CD14-positive monocyte (primary cell): ENCODE measurements at regions not wholly inside any gene's neighbourhood (a gene's known extent, or its start where the extent isn't known, plus 50 kb on each side); places are given as distances from the start of the nearest gene placed in this dataset. TPM values are rescaled to one million over a fixed set of nuclear protein-coding genes. Genes with fewer than 3 reads are reported as not detected.

Experiments used
- DNase-seq, 3 donors: peaks; one replicate each; pipeline ENCODE4 v3.0.0-alpha.2; 2011 to 2022
- H2AFZ ChIP-seq: 2 replicates; pipeline ENCODE4 v1.6.0; 2012; ENCODE audit warnings: mild to moderate bottlenecking, low read depth, low read length, inconsistent platforms; ENCODE audit not compliant: insufficient read depth, poor library complexity, severe bottlenecking
- H3K27ac ChIP-seq, 2 donors: 1 replicate in 1 of 2; 2 replicates in 1 of 2; pipeline ENCODE4 v1.5.1; 2012 to 2013; ENCODE audit warnings: low read length in 2 of 2, control low read depth in 1 of 2, inconsistent platforms in 1 of 2, low read depth in 1 of 2, mild to moderate bottlenecking in 1 of 2
- H3K27me3 ChIP-seq, 2 donors: one replicate each; pipeline versions ENCODE4 v1.6.0 to v1.6.1; 2011 to 2013; ENCODE audit warnings: low read length in 2 of 2; ENCODE audit not compliant: control insufficient read depth in 2 of 2, insufficient read depth in 2 of 2
- H3K36me3 ChIP-seq, 2 donors: replicated peaks in 1 of 2; 1 replicate in 1 of 2; 2 replicates in 1 of 2; pipeline versions ENCODE4 v1.5.1 to v1.6.1; 2012 to 2013; ENCODE audit warnings: low read length in 2 of 2, control low read depth in 1 of 2, inconsistent platforms in 1 of 2, mild to moderate bottlenecking in 1 of 2; ENCODE audit not compliant: insufficient read depth in 2 of 2, control insufficient read depth in 1 of 2
- H3K4me1 ChIP-seq, 2 donors: 1 replicate in 1 of 2; 2 replicates in 1 of 2; pipeline versions ENCODE4 v1.5.1 to v1.6.1; 2012 to 2013; ENCODE audit warnings: low read length in 2 of 2, control low read depth in 1 of 2, inconsistent platforms in 1 of 2, mild to moderate bottlenecking in 1 of 2, moderate library complexity in 1 of 2; ENCODE audit not compliant: insufficient read depth in 2 of 2, control insufficient read depth in 1 of 2
- H3K4me2 ChIP-seq: replicated peaks from 2 replicates; pipeline ENCODE3; 2012; ENCODE audit warnings: low read length, moderate library complexity, mild to moderate bottlenecking; ENCODE audit not compliant: poor library complexity, severe bottlenecking; ENCODE audit errors: extremely low read depth
- H3K4me3 ChIP-seq, 3 experiments: fragments of 200-600 bp in 1 of 3; sonication (generic) in 1 of 3; replicated peaks in 1 of 3; 1 replicate in 2 of 3; 2 replicates in 1 of 3; pipeline ENCODE4 v1.5.1; 2011 to 2013; ENCODE audit warnings: low read length in 3 of 3, mild to moderate bottlenecking in 3 of 3, control low read depth in 2 of 3, low read depth in 2 of 3, inconsistent platforms in 1 of 3, moderate library complexity in 1 of 3
- H3K79me2 ChIP-seq: 2 replicates; pipeline ENCODE4 v1.6.0; 2012; ENCODE audit warnings: mild to moderate bottlenecking, control low read depth, inconsistent platforms, low read length, moderate library complexity; ENCODE audit not compliant: insufficient read depth
- H3K9ac ChIP-seq: 2 replicates; pipeline ENCODE4 v1.6.0; 2017; ENCODE audit warnings: low read length, mild to moderate bottlenecking; ENCODE audit not compliant: insufficient read depth, poor library complexity, severe bottlenecking
- H3K9me3 ChIP-seq, 2 donors: replicated peaks in 1 of 2; 1 replicate in 1 of 2; 2 replicates in 1 of 2; pipeline versions ENCODE4 v1.5.1 to v1.6.1; 2012 to 2013; ENCODE audit warnings: low read length in 2 of 2, control low read depth in 1 of 2; ENCODE audit not compliant: control insufficient read depth in 1 of 2, insufficient read depth in 1 of 2
- H4K20me1 ChIP-seq: 2 replicates; pipeline ENCODE4 v1.6.0; 2012; ENCODE audit warnings: mild to moderate bottlenecking, low read length, control low read depth, moderate library complexity; ENCODE audit not compliant: insufficient read depth
- H3K27ac Mint-ChIP-seq, 7 donors: one replicate each; pipeline ENCODE4 v1.8.0; 2020; ENCODE audit warnings: mild to moderate bottlenecking in 7 of 7, mixed read lengths in 7 of 7, moderate library complexity in 6 of 7, inconsistent platforms in 2 of 7
- H3K27me3 Mint-ChIP-seq, 3 donors: one replicate each; pipeline ENCODE4 v1.8.0; 2021 to 2022; ENCODE audit warnings: low read depth in 3 of 3, mild to moderate bottlenecking in 3 of 3, mixed read lengths in 3 of 3, moderate library complexity in 3 of 3, inconsistent platforms in 1 of 3
- H3K36me3 Mint-ChIP-seq, 2 donors: one replicate each; pipeline ENCODE4 v1.8.0; 2020; ENCODE audit warnings: mixed read lengths in 2 of 2, inconsistent platforms in 1 of 2, mild to moderate bottlenecking in 1 of 2
- H3K4me1 Mint-ChIP-seq: one replicate; pipeline ENCODE4 v1.8.0; 2020; ENCODE audit warnings: mild to moderate bottlenecking, mixed read lengths
- H3K4me3 Mint-ChIP-seq, 2 donors: one replicate each; pipeline ENCODE4 v1.8.0; 2020; ENCODE audit warnings: mild to moderate bottlenecking in 2 of 2, mixed read lengths in 2 of 2, moderate library complexity in 1 of 2
- H3K9me3 Mint-ChIP-seq, 7 donors: one replicate each; pipeline ENCODE4 v1.8.0; 2020 to 2022; ENCODE audit warnings: mixed read lengths in 7 of 7, mild to moderate bottlenecking in 6 of 7, moderate library complexity in 6 of 7, inconsistent platforms in 2 of 7
- WGBS: methylation state at CpG from one replicate; pipeline ENCODE4 v1.1.5; 2013; ENCODE audit warnings: missing lambda C conversion rate; ENCODE audit not compliant: insufficient coverage; 5-methylcytosine and 5-hydroxymethylcytosine counted together
- intact Hi-C, 2 donors: fragments of 100-400 bp; cut with micrococcal nuclease; formaldehyde crosslinking; loops; one replicate each; pipeline versions ENCODE4 v1.15.0 to v1.15.1; 2023
- small RNA-seq: library from RNA; depleted of rRNA; stranded (forward); fragments of <200 nt; gene quantifications from one replicate; pipeline ENCODE3, GENCODE V24; 2012; ENCODE audit warnings: low read depth; ENCODE audit not compliant: insufficient read length
- TF ChIP-seq, protein P1 (sequence below): fragments of 200-600 bp; IDR thresholded peaks from one replicate; pipeline ENCODE4 v1.8.0; 2022; ENCODE audit warnings: antibody characterized with exemption, mild to moderate bottlenecking

DNA sequence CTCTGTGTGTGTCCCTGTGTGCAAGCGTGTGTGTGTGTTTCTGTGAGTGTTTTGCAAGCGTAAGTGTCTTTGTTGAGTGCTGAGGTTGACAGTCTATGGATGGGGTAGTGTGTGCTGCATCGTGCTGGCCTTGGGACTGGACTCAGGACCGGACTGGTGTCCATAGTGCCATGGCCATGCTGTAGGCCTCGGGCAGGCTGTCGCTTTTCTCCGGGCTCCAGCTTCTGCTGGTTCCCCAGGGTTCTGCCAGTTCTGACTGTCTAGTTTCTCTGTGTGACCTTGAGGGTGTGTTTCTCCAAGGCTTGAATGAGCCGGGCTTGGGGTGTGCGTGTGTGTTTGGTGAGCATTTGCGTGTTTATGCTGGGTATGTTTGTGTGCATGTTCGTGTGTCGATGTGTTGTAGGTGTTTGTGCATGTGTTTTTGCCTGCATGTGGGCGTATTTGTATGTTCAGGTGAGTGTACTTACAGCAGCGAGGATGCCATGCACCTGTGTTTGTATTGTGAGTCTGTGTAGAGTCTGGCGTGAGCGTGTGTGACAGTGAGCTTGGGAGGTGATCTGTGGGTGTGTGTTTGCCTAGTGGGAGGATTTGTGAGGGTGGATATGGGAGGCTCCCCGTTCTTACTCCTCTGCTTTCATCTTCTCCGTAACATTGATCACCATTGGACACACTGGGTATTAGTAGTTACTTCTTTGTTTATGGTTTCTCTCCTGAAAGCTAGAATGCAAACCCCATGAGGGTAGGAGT is 51.7 kb upstream of the POU3F1 start:
- H3K4me3 ChIP-seq, result no peak overlapping the region
- 82% methylated on average over 15 of the region's 18 CpGs for WGBS
- H3K4me2 ChIP-seq, result no peak overlapping the region
- H3K27ac Mint-ChIP-seq, result no peak overlapping the region
- no peaks in the 10 kb centered on the region for H3K4me1 Mint-ChIP-seq
- no peaks in the 10 kb centered on the region for H3K36me3 Mint-ChIP-seq
- H3K9ac ChIP-seq, result no peak overlapping the region
- no peak for DNase-seq
- no peaks in the 10 kb centered on the region for H3K36me3 ChIP-seq
- no peaks in the 10 kb centered on the region for H4K20me1 ChIP-seq
- no peaks in the 10 kb centered on the region for H3K4me1 ChIP-seq
- TF ChIP-seq, protein P1, sequence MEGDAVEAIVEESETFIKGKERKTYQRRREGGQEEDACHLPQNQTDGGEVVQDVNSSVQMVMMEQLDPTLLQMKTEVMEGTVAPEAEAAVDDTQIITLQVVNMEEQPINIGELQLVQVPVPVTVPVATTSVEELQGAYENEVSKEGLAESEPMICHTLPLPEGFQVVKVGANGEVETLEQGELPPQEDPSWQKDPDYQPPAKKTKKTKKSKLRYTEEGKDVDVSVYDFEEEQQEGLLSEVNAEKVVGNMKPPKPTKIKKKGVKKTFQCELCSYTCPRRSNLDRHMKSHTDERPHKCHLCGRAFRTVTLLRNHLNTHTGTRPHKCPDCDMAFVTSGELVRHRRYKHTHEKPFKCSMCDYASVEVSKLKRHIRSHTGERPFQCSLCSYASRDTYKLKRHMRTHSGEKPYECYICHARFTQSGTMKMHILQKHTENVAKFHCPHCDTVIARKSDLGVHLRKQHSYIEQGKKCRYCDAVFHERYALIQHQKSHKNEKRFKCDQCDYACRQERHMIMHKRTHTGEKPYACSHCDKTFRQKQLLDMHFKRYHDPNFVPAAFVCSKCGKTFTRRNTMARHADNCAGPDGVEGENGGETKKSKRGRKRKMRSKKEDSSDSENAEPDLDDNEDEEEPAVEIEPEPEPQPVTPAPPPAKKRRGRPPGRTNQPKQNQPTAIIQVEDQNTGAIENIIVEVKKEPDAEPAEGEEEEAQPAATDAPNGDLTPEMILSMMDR, result no peak
- intact Hi-C loops, result no loop called here
- no peak overlapping the region for H3K27ac ChIP-seq
- H3K27me3 Mint-ChIP-seq, result peaks cover 12 to 18% (median 16%) of the 10 kb centered on the region in 3 donors
- peaks cover 5 to 17% of the 10 kb centered on the region in 2 donors for H3K27me3 ChIP-seq
- H3K79me2 ChIP-seq, result no peaks in the 10 kb centered on the region
- H2AFZ ChIP-seq, result no peak overlapping the region
- H3K9me3 ChIP-seq, result no peaks in the 10 kb centered on the region
- peaks cover 0 to 1% (median 0%) of the 10 kb centered on the region in 7 donors for H3K9me3 Mint-ChIP-seq
- H3K4me3 Mint-ChIP-seq, result no peak overlapping the region

DNA sequence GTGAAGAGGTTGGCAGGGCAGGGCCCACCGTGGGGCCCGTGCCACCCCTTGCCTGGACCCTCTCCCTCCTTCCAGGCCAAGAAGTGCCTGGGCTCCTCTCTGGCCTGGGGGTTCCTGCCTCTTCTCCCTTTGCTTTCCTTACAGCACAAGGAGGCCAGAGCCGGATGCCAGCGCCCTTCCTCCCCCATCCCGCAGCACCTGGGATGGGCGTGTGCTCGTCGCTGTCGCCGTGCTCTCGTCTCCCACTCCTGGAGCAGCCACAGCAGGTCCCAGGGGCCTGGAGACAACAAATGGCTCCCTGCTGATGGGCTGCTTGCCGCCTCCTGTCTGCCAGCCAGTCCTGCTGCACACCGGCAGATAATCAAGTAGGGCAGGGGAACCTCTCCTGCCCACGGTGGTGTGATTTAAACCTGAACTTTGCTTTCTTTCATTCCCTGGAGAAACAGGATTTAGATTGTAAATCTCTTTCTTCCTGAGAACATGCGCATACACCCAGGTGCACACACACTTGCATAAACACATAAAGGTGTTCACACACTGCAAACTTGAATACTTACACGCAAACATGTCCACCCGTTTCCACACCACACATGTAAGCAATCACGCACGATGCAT is 50.8 kb upstream of the POU3F1 start:
- no peaks in the 10 kb centered on the region for H3K36me3 ChIP-seq
- H3K4me1 Mint-ChIP-seq, result peaks cover under 1% of the 10 kb centered on the region
- no peak overlapping the region for H3K9ac ChIP-seq
- no peaks in the 10 kb centered on the region for H3K36me3 Mint-ChIP-seq
- intact Hi-C loops, result no loop called here
- H3K27ac Mint-ChIP-seq, result no peak overlapping the region
- H3K79me2 ChIP-seq, result no peaks in the 10 kb centered on the region
- H3K4me2 ChIP-seq, result no peak overlapping the region
- H3K4me1 ChIP-seq, result no peaks in the 10 kb centered on the region
- H4K20me1 ChIP-seq, result no peaks in the 10 kb centered on the region
- no peak overlapping the region for H3K4me3 Mint-ChIP-seq
- no peak for DNase-seq
- no peak overlapping the region for H3K4me3 ChIP-seq
- no peak overlapping the region for H2AFZ ChIP-seq
- no peak overlapping the region for H3K27ac ChIP-seq
- TF ChIP-seq, protein P1, result no peak
- 91% methylated on average over 15 of the region's 19 CpGs for WGBS
- H3K27me3 ChIP-seq, result peaks cover 5 to 17% of the 10 kb centered on the region in 2 donors
- H3K9me3 Mint-ChIP-seq, result peaks cover 0 to 1% (median 0%) of the 10 kb centered on the region in 7 donors
- peaks cover 12 to 19% (median 16%) of the 10 kb centered on the region in 3 donors for H3K27me3 Mint-ChIP-seq
- H3K9me3 ChIP-seq, result no peaks in the 10 kb centered on the region

Small RNA genes lying in the stretch of these regions (small RNA-seq; reads per million reads assigned to genes)
- not detected for gene RNU6-753P
